ENCODE measurements at regions not wholly inside any gene's neighbourhood (a gene's known extent, or its start where the extent isn't known, plus 50 kb on each side); places are given as distances from the start of the nearest gene placed in this dataset.

GRCh38 chr15:70385052-70385451 is 287.3 kb upstream of the TLE3 start:
- no peaks in the 10 kb centered on the region for H3K4me1 ChIP-seq
- TF ChIP-seq, protein P1, sequence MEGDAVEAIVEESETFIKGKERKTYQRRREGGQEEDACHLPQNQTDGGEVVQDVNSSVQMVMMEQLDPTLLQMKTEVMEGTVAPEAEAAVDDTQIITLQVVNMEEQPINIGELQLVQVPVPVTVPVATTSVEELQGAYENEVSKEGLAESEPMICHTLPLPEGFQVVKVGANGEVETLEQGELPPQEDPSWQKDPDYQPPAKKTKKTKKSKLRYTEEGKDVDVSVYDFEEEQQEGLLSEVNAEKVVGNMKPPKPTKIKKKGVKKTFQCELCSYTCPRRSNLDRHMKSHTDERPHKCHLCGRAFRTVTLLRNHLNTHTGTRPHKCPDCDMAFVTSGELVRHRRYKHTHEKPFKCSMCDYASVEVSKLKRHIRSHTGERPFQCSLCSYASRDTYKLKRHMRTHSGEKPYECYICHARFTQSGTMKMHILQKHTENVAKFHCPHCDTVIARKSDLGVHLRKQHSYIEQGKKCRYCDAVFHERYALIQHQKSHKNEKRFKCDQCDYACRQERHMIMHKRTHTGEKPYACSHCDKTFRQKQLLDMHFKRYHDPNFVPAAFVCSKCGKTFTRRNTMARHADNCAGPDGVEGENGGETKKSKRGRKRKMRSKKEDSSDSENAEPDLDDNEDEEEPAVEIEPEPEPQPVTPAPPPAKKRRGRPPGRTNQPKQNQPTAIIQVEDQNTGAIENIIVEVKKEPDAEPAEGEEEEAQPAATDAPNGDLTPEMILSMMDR (IDR thresholded peaks at IDR 0.05; ENCODE audit: borderline replicate concordance): no peak
- DNase-seq: no peak
- H3K4me3 ChIP-seq: no peak overlapping the region
- no peaks in the 10 kb centered on the region for H3K36me3 ChIP-seq
- H3K27ac ChIP-seq (replicated peaks): no peak overlapping the region
- intact Hi-C loops (cut with micrococcal nuclease): no loop called here
- H3K27me3 ChIP-seq (ENCODE audit: low read depth): no peaks in the 10 kb centered on the region
- peaks cover 9% of the 10 kb centered on the region for H3K9me3 ChIP-seq (replicated peaks)

DNA sequence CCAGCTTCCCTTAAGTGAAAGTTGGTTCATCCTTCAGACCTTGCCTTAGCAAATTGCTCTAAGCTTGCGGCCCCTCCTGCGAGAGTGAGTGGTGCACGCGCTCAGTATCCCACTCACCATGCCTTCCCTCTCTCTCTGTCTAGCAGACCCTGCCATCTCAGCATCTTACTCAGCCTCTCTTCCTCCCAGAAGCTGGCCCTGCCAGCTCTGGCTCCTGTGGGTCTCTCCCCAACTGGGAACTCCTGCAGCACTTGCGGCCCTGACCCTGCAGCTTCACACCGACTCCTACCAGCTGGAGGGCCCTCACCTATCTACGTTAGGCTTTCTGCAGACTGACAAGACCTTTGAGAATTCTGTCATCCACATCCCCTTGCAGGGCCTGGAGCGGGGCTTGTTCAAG is 286.1 kb upstream of the TLE3 start:
- no peak for DNase-seq
- intact Hi-C loops (cut with micrococcal nuclease): no loop called here
- Histone ChIP-seq H3K9me3 (replicated peaks) (peaks cover 9% of the 10 kb centered on the region), H3K27me3 (ENCODE audit: low read depth) (no peaks in the 10 kb centered on the region), H3K27ac (replicated peaks) (no peak overlapping the region), H3K4me1 (no peaks in the 10 kb centered on the region), H3K36me3 (no peaks in the 10 kb centered on the region), H3K4me3 (no peak overlapping the region)
- TF ChIP-seq, protein P1 (IDR thresholded peaks at IDR 0.05; ENCODE audit: borderline replicate concordance): no peak

DNA sequence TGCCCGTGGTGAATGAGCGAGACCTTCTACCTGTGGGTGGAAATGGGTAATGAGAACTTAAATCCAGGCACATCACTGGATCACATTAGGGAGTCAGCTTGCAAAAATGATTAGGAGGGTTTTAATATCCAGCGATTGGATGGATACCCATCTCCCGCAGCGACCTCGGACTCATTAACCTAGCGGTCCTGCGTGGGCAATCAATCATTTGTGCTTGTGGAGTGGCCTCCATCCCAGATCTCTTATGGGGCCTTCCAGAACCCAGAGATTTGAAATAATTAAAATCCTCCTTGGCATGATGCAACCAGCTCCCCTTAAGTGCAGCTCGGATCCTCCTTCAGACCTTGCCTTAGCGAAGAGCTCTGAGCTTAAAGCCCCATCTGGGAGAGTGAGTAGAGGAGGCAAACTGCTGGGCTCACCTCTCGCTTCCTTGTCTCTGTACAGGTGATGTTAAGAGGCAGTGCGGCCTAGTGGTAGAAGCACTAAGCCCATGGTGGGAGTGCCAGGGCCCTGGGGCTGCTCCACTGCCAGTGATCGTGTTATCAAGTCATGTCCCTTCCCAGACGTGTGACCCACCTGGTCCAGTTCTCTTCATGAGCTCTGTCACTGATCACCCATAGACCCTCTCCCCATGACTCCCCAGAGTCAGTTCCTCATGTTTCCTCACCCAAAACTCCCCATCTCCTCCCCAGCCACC is 285.2 kb upstream of the TLE3 start:
- Histone ChIP-seq H3K27ac (replicated peaks) (no peak overlapping the region), H3K4me3 (no peak overlapping the region), H3K4me1 (no peaks in the 10 kb centered on the region), H3K27me3 (ENCODE audit: low read depth) (no peaks in the 10 kb centered on the region), H3K36me3 (no peaks in the 10 kb centered on the region), H3K9me3 (replicated peaks) (peaks cover 9% of the 10 kb centered on the region)
- DNase-seq: no peak
- TF ChIP-seq, protein P1 (IDR thresholded peaks at IDR 0.05; ENCODE audit: borderline replicate concordance): no peak
- intact Hi-C loops (cut with micrococcal nuclease): no loop called here

- peaks cover 4% of the 10 kb centered on the region for H3K4me1 ChIP-seq
- intact Hi-C loops (cut with micrococcal nuclease): no loop called here
- TF ChIP-seq, protein P1 (IDR thresholded peaks at IDR 0.05; ENCODE audit: borderline replicate concordance): no peak
- H3K9me3 ChIP-seq (replicated peaks): peaks cover 9% of the 10 kb centered on the region
- no peak overlapping the region for H3K4me3 ChIP-seq
- H3K27ac ChIP-seq (replicated peaks): no peak overlapping the region
- no peaks in the 10 kb centered on the region for H3K27me3 ChIP-seq (ENCODE audit: low read depth)
- DNase-seq: no peak
- no peaks in the 10 kb centered on the region for H3K36me3 ChIP-seq
Observed at GRCh38 chr15:70382009-70382749, 284.5 kb upstream of the TLE3 start.

GRCh38 chr15:70379938-70380883 is 282.5 kb upstream of the TLE3 start:
- Histone ChIP-seq H3K4me3 (no peak overlapping the region), H3K36me3 (no peaks in the 10 kb centered on the region), H3K27me3 (ENCODE audit: low read depth) (peaks cover under 1% of the 10 kb centered on the region), H3K4me1 (peaks cover 23% of the 10 kb centered on the region), H3K9me3 (replicated peaks) (peaks cover 9% of the 10 kb centered on the region), H3K27ac (replicated peaks) (no peak overlapping the region)
- DNase-seq: no peak
- TF ChIP-seq, protein P1 (IDR thresholded peaks at IDR 0.05; ENCODE audit: borderline replicate concordance): no peak
- intact Hi-C loops (cut with micrococcal nuclease): no loop called here

All from left ventricle myocardium inferior (tissue), 1 donor.